Esophagus squamous epithelium (tissue), 4 donors: ENCODE measurements at regions not wholly inside any gene's neighbourhood (a gene's known extent, or its start where the extent isn't known, plus 50 kb on each side); places are given as distances from the start of the nearest gene placed in this dataset.

Experiments used
- POLR2A ChIP-seq, 4 donors: fragments of 450-650 bp; IDR thresholded peaks; one replicate each; pipeline ENCODE4 v1.6.1; 2017; ENCODE audit warnings: antibody characterized with exemption in 4 of 4, mild to moderate bottlenecking in 4 of 4, moderate library complexity in 3 of 4
- TF ChIP-seq, protein P1 (sequence below), 6 experiments: fragments of 450-650 bp in 4 of 6; fragments of 200-600 bp in 2 of 6; sonication (generic) in 2 of 6; IDR thresholded peaks; one replicate each; pipeline ENCODE4 v1.5.1; 2016 to 2019; ENCODE audit warnings: antibody characterized with exemption in 6 of 6, mild to moderate bottlenecking in 4 of 6, moderate library complexity in 4 of 6

DNA sequence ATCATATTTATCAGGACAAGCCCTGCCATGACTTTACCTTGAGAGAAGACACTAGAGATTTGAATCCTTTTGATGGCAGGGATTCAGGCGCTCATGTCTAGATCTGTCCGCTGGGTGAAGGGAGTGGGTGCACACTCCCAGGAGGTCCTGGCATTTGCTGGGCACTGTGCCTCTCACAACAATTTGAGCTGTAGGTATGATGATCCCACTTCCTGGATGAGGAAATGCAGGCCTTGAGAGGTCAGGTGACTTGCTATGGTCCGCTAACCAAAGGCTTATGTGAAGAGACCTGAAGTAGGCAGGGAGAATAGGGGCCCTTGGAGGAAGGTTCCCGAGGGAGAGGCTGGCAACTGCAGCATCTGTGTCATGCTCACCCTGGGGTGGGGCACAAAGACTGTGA is 206.1 kb downstream of the HAUS1 start:
- TF ChIP-seq, protein P1, sequence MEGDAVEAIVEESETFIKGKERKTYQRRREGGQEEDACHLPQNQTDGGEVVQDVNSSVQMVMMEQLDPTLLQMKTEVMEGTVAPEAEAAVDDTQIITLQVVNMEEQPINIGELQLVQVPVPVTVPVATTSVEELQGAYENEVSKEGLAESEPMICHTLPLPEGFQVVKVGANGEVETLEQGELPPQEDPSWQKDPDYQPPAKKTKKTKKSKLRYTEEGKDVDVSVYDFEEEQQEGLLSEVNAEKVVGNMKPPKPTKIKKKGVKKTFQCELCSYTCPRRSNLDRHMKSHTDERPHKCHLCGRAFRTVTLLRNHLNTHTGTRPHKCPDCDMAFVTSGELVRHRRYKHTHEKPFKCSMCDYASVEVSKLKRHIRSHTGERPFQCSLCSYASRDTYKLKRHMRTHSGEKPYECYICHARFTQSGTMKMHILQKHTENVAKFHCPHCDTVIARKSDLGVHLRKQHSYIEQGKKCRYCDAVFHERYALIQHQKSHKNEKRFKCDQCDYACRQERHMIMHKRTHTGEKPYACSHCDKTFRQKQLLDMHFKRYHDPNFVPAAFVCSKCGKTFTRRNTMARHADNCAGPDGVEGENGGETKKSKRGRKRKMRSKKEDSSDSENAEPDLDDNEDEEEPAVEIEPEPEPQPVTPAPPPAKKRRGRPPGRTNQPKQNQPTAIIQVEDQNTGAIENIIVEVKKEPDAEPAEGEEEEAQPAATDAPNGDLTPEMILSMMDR (IDR thresholded peaks at IDR 0.05), result no peak
- TF ChIP-seq POLR2A (IDR thresholded peaks at IDR 0.05), result no peak
